Glutamatergic neuron (in vitro differentiated cells): ENCODE measurements at regions not wholly inside any gene's neighbourhood (a gene's known extent, or its start where the extent isn't known, plus 50 kb on each side); places are given as distances from the start of the nearest gene placed in this dataset.
"Not testable (repeated sequence)": the region's sequence is repeated elsewhere in the genome, so short reads cannot be mapped to it uniquely, and the experiment has no call there.

Experiments
- DNase-seq: peaks from one replicate; pipeline ENCODE4 v3.0.0; 2022
- H3K27ac Mint-ChIP-seq: one replicate; pipeline ENCODE4 v1.8.0; 2020; ENCODE audit warnings: mild to moderate bottlenecking, mixed read lengths, inconsistent platforms; ENCODE audit not compliant: unreplicated experiment
- H3K27me3 Mint-ChIP-seq: one replicate; pipeline ENCODE4 v1.8.0; 2020; ENCODE audit warnings: mild to moderate bottlenecking, moderate library complexity, mixed read lengths, inconsistent platforms; ENCODE audit not compliant: unreplicated experiment
- H3K36me3 Mint-ChIP-seq: one replicate; pipeline ENCODE4 v1.8.0; 2020; ENCODE audit warnings: mild to moderate bottlenecking, mixed read lengths, inconsistent platforms; ENCODE audit not compliant: unreplicated experiment
- H3K4me1 Mint-ChIP-seq: one replicate; pipeline ENCODE4 v1.8.0; 2020; ENCODE audit warnings: mild to moderate bottlenecking, low read depth, mixed read lengths, inconsistent platforms; ENCODE audit not compliant: unreplicated experiment
- H3K4me3 Mint-ChIP-seq: one replicate; pipeline ENCODE4 v1.8.0; 2020; ENCODE audit warnings: mild to moderate bottlenecking, mixed read lengths, inconsistent platforms; ENCODE audit not compliant: unreplicated experiment
- H3K9me3 Mint-ChIP-seq: one replicate; pipeline ENCODE4 v1.8.0; 2020; ENCODE audit warnings: mild to moderate bottlenecking, moderate library complexity, mixed read lengths, inconsistent platforms; ENCODE audit not compliant: unreplicated experiment
- CTCF ChIP-seq: fragments of 200-600 bp; sonication (generic); IDR thresholded peaks from one replicate; pipeline ENCODE4 v1.5.0; 2021; ENCODE audit not compliant: partially characterized antibody, unreplicated experiment

- Mint-ChIP-seq H3K4me3 (no peak overlapping the region), H3K27me3 (no peaks in the 10 kb centered on the region), H3K4me1 (no peaks in the 10 kb centered on the region), H3K36me3 (no peaks in the 10 kb centered on the region), H3K27ac (no peak overlapping the region), H3K9me3 (peaks cover 3% of the 10 kb centered on the region)
- TF ChIP-seq CTCF = no peak
- DNase-seq = no peak
Observed at GRCh38 chr4:183814461-183814860, 90.6 kb upstream of the STOX2 start.

GRCh38 chr4:183816077-183816476 lies 89.0 kb upstream of the STOX2 start:
- Mint-ChIP-seq H3K4me3 (no peak overlapping the region), H3K27ac (no peak overlapping the region), H3K36me3 (no peaks in the 10 kb centered on the region), H3K27me3 (no peaks in the 10 kb centered on the region), H3K9me3 (peaks cover 2% of the 10 kb centered on the region), H3K4me1 (no peaks in the 10 kb centered on the region)
- DNase-seq = no peak
- TF ChIP-seq CTCF = no peak

GRCh38 chr4:183816882-183817509 lies 88.1 kb upstream of the STOX2 start:
- no peak overlapping the region for H3K27ac Mint-ChIP-seq

GRCh38 chr4:183818591-183818990 lies 86.5 kb upstream of the STOX2 start:
- not testable (repeated sequence) for H3K9me3 Mint-ChIP-seq, H3K27ac Mint-ChIP-seq, H3K27me3 Mint-ChIP-seq, H3K4me1 Mint-ChIP-seq, H3K36me3 Mint-ChIP-seq, DNase-seq, H3K4me3 Mint-ChIP-seq

More at GRCh38 chr4:183816882-183817509, 88.1 kb upstream of the STOX2 start:
- H3K4me1 Mint-ChIP-seq = no peaks in the 10 kb centered on the region
- DNase-seq = no peak
- H3K36me3 Mint-ChIP-seq = no peaks in the 10 kb centered on the region
- H3K27me3 Mint-ChIP-seq = no peaks in the 10 kb centered on the region
- H3K9me3 Mint-ChIP-seq = peaks cover 2% of the 10 kb centered on the region
- no peak for TF ChIP-seq CTCF
- H3K4me3 Mint-ChIP-seq = no peak overlapping the region

GRCh38 chr4:183821076-183821853 lies 83.8 kb upstream of the STOX2 start:
- no peak overlapping the region for H3K27ac Mint-ChIP-seq
- H3K4me1 Mint-ChIP-seq = peaks cover 8% of the 10 kb centered on the region
- no peak for DNase-seq
- H3K27me3 Mint-ChIP-seq = no peaks in the 10 kb centered on the region
- H3K9me3 Mint-ChIP-seq = peaks cover 6% of the 10 kb centered on the region
- H3K36me3 Mint-ChIP-seq = no peaks in the 10 kb centered on the region
- TF ChIP-seq CTCF = no peak
- no peak overlapping the region for H3K4me3 Mint-ChIP-seq
